GM19238 (cell line): ENCODE measurements at regions not wholly inside any gene's neighbourhood (a gene's known extent, or its start where the extent isn't known, plus 50 kb on each side); places are given as distances from the start of the nearest gene placed in this dataset.

Experiments used
- DNase-seq: peaks from one replicate; pipeline ENCODE4 v3.0.0; 2011; ENCODE audit warnings: low spot score; ENCODE audit not compliant: insufficient read length

- no peak for DNase-seq
Observed at GRCh38 chr2:153105829-153106578, 372.6 kb downstream of the RPRM start.

GRCh38 chr2:153101187-153101586 lies 377.4 kb downstream of the RPRM start:
- DNase-seq = no peak

GRCh38 chr2:153100151-153100550 lies 378.4 kb downstream of the RPRM start:
- DNase-seq = no peak

- DNase-seq = no peak
Observed at GRCh38 chr2:153098073-153098472, 379.7 kb downstream of the ARL6IP6 start.

- no peak for DNase-seq
Observed at GRCh38 chr2:153096272-153096671, 377.9 kb downstream of the ARL6IP6 start.

GRCh38 chr2:153091344-153091743 lies 372.9 kb downstream of the ARL6IP6 start:
- no peak for DNase-seq

- DNase-seq = no peak
Observed at GRCh38 chr2:153079315-153079714, 360.9 kb downstream of the ARL6IP6 start.

GRCh38 chr2:153077311-153077710 lies 358.9 kb downstream of the ARL6IP6 start:
- no peak for DNase-seq

GRCh38 chr2:153074207-153074606 lies 355.8 kb downstream of the ARL6IP6 start:
- DNase-seq = no peak

- no peak for DNase-seq
Observed at GRCh38 chr2:153072813-153073212, 354.4 kb downstream of the ARL6IP6 start.

GRCh38 chr2:153072077-153072476 lies 353.7 kb downstream of the ARL6IP6 start:
- no peak for DNase-seq

GRCh38 chr2:153071090-153071489 lies 352.7 kb downstream of the ARL6IP6 start:
- no peak for DNase-seq

GRCh38 chr2:153068915-153069314 lies 350.5 kb downstream of the ARL6IP6 start:
- no peak for DNase-seq

- DNase-seq = no peak
Observed at GRCh38 chr2:153068052-153068451, 349.6 kb downstream of the ARL6IP6 start.

- DNase-seq = no peak
Observed at GRCh38 chr2:153059338-153060052, 341.1 kb downstream of the ARL6IP6 start.

- no peak for DNase-seq
Observed at GRCh38 chr2:153057743-153058142, 339.3 kb downstream of the ARL6IP6 start.

GRCh38 chr2:153055182-153055581 lies 336.8 kb downstream of the ARL6IP6 start:
- DNase-seq = no peak

- DNase-seq = no peak
Observed at GRCh38 chr2:153052807-153053559, 334.6 kb downstream of the ARL6IP6 start.

- DNase-seq = no peak
Observed at GRCh38 chr2:153047220-153047619, 328.8 kb downstream of the ARL6IP6 start.

GRCh38 chr2:153043385-153043784 lies 325.0 kb downstream of the ARL6IP6 start:
- no peak for DNase-seq

GRCh38 chr2:153028626-153029025 lies 310.2 kb downstream of the ARL6IP6 start:
- DNase-seq = no peak

GRCh38 chr2:153027533-153027932 lies 309.1 kb downstream of the ARL6IP6 start:
- DNase-seq = no peak
